OCI-LY7 (cell line): ENCODE measurements at regions not wholly inside any gene's neighbourhood (a gene's known extent, or its start where the extent isn't known, plus 50 kb on each side); places are given as distances from the start of the nearest gene placed in this dataset.

Experiments used
- CTCF ChIP-seq: fragments of 200-600 bp; sonication (generic); conservative IDR thresholded peaks from 2 replicates; pipeline ENCODE4 v1.5.1; 2014; ENCODE audit warnings: mild to moderate bottlenecking, antibody characterized with exemption, low read length, moderate library complexity, mixed read lengths
- EZH2phosphoT487 ChIP-seq: fragments of 200-600 bp; sonication (generic); IDR thresholded peaks from 2 replicates; pipeline ENCODE4 v1.6.1; 2018; ENCODE audit warnings: low read depth, borderline replicate concordance, mild to moderate bottlenecking, mixed run types, antibody characterized with exemption, low read length, moderate library complexity, mixed read lengths

DNA sequence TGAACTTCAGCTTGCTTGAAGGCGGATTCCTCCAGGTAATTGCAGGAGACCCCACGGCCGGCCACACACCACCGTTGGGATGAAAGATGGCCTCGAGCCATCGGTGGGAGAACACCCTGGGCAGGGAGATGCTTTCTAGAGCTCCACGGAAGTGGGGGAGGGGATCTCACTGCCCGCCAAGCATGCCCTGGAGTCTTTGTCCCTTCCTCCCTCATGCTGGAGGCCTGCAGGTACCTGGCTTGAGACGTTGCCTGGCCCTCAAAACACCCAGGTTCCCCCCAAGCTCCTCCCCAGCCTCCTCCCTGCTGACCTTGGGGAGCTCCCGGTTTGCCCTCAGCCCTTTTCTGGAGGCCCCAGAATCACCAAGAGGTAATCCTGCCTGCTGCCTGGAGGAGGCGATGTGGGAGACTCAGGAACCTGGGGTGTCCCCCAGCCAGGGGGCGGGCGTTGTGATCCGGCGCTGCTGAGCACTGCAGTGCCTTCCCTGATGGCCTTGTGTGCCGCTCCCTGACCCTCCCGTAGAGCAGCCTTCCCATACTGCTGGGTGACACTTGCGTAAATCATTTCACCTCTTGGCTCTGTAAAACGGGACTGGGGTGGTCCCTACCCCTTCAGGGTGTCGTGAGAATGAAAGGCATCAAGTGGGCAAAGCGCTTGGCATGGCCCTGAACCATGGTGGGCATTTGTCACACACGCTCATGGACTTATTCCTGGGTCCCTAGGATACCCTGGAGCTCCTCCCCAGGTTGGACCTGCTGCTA lies 91.4 kb downstream of the CEBPB start:
- TF ChIP-seq CTCF (peak; percentile 66), EZH2phosphoT487 (no peak)
